DMS153 (cell line): ENCODE measurements at regions not wholly inside any gene's neighbourhood (a gene's known extent, or its start where the extent isn't known, plus 50 kb on each side); places are given as distances from the start of the nearest gene placed in this dataset.
"Not testable (repeated sequence)": the region's sequence is repeated elsewhere in the genome, so short reads cannot be mapped to it uniquely, and the experiment has no call there.

ENCODE experiments used
- DNase-seq: peaks from one replicate; lab custom pipeline; 2025; lab: John Stamatoyannopoulos, UW

GRCh38 chr3:94607778-94608177 is 544.9 kb downstream of the NSUN3 start:
- no peak for DNase-seq

GRCh38 chr3:94609908-94610307 is 547.0 kb downstream of the NSUN3 start:
- DNase-seq: no peak

GRCh38 chr3:94611596-94611995 is 548.7 kb downstream of the NSUN3 start:
- DNase-seq: no peak

GRCh38 chr3:94612631-94613030 is 549.8 kb downstream of the NSUN3 start:
- no peak for DNase-seq

- no peak for DNase-seq
Measured at GRCh38 chr3:94614192-94614591, 551.3 kb downstream of the NSUN3 start.

GRCh38 chr3:94615275-94616065 is 552.6 kb downstream of the NSUN3 start:
- no peak for DNase-seq

GRCh38 chr3:94616833-94617232 is 554.0 kb downstream of the NSUN3 start:
- DNase-seq: no peak

DNA sequence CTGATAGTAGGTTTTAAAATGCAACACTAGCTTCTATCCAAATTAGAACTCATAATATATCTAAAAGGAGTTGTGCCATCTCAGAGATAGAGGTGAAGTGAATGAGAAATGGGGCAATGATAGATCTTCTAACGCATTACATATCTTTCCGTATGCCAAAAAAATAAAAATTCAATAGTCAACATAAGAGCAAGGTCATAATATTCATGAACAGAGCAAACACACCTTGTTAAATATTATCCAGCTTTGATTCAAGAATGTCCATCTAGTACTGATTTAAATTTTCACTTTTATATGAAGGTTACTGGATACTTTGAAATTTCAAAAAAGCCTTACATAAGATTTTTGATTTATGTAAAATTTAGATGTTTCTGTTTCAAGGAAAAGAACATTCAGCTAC is 554.5 kb downstream of the NSUN3 start:
- DNase-seq: no peak

GRCh38 chr3:94619643-94620042 is 556.8 kb downstream of the NSUN3 start:
- DNase-seq: no peak

- DNase-seq: no peak
Measured at GRCh38 chr3:94626573-94626972, 563.7 kb downstream of the NSUN3 start.

DNA sequence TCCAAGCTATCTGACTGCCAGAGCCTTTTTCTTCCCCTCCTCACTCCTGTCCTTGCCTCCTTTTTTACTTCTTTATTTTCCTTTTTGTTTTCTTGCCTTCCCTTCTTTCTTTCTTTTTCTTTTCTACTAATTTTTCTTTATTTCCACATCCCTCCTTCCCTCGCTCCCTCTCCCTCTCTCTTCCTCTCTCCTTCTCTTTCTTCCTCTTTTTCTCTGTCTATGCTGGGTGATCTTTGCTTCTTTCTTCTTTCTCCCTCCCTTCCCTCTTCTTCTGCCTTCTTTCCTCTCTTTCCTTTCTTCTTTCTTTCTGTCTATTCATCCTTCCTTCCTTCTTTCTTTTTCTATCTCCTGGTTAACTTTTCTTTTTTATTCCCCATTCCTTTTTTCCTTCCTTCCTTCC is 564.8 kb downstream of the NSUN3 start:
- DNase-seq: no peak

DNA sequence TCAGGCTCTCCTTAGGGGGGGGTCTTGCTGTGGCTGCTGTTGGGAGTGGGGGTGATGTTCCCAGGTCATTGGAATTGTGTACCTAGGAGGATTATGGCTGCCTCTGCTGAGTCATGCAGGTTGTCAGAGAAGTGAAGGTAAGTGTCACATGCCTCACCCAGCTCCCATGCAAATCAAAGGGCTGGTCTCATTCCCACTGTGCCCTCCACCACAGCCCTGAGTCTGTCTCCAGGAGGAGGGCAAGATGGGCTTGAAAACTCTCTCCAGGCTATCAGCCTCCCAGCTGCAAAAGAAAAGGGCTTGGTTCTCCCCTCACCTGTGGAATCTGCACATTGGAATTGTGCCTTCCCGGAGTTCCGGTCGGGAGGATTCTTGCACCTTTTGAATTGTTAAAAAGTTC is 580.5 kb downstream of the NSUN3 start:
- no peak for DNase-seq

DNA sequence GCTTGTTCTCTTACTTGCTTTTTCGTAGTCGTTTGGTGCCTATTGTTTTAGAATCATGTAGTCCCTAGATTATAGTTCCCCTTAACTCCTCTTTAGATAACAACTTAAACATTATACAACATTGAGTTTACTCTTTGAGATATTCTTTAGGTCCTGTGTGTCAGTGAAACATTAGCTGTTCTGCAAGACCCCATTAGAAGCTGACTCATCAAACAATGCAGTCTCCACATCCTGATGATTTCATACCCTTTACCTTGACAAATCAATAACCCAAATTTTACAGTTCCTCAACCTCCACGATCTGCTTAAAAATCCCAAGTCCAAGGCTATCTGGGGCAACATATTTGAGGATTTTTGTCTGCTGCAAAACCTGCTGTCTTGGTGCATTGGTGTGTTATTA is 582.9 kb downstream of the NSUN3 start:
- no peak for DNase-seq

DNA sequence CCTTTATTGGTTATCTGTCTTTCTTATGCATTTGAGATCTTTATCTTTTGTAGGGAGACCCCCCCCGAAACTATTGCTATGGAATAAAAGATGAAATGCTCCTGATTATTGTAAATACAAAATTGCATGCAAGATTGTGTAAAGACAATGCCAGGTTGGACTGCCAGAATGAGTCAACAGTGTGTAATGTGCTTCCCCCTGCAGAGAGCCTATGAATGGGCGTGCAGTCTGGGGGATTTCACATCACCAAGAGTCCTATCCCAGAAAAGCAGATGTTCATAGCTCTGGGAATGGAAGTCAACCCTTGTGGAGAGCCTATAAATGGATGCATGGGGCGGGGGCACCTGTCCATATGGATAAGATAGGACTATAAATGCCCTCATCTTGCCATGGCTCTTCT is 584.3 kb downstream of the NSUN3 start:
- DNase-seq: no peak

DNA sequence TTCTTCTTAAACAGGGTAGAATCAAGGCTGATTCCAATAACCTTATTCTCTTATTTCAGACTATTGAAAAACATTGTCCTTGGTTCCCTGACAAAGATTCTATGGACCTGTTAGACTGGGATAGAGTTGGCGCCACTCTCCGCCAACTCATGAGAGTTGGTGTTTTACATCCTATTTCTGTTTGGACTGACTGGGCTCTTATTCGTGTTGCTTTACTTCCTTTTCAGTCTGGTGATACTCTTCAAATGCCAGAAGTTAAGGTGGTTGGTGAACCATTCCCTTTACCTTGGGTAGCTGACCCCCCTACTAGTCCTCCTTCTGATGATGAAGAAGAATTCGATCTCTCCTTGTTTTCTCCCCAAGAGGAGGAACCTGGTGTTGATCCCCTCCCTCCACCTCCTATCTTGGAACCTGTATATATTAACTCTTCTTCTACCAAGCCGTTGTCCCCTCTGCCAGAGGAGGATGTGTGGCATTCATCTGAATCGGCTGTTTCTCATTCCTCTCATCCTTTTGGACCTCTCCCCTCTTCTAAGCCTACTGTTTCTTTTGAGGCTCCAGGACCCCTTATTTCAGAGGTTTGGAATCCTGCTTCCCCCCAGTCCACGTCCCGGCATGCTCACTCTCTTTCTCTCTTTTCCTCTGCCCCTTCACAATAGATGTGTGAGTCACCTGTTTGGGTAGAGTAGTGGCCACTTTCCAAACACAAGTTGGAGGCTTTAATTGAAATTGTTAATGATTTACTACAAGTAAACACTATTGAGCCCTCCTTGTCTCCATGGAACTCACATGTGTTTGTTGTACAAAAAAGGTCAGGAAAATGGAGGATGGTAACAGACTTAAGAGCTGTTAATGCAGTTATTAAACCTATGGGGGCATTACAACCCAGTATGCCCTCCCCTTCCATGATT is 585.7 kb downstream of the NSUN3 start:
- DNase-seq: not testable (repeated sequence)

DNA sequence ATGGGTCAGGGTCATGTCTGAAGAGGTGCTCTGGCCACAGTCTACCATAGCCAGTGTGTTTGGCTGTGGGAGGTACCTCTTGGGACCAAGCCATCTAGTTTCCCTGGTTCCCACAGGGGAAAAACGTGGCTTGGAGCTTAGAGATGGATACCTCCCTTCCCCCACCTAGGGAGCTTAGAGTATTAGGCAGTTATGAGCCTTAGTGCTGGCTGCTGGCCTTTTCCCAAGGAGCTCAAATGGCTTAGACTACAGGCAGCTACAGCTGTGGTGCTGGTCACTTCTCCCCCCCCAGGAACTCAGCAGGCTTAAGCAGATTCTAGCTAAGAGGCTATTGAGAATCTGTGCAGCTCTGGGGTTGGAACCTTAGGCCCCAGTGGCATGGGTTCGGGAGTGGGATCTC is 591.2 kb downstream of the NSUN3 start:
- DNase-seq: no peak

DNA sequence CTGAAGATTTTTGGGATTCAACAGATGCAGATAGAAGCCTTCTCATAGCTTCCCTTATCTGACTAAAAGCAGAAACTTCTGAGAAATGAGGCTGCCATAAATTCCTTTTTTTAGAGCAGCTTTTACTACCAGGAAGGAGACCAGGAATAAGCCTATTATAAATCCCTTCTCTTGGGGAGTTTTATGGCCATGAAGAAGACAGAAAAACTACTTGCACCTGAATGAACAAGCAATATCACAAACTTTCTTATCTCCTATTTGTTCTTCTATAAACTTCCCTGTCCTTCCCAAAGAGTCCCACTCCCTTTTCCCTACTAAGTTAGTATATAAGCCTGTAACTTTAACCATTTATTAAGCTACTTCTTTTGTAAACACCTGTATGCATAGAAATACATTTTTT is 603.1 kb downstream of the NSUN3 start:
- DNase-seq: no peak

DNA sequence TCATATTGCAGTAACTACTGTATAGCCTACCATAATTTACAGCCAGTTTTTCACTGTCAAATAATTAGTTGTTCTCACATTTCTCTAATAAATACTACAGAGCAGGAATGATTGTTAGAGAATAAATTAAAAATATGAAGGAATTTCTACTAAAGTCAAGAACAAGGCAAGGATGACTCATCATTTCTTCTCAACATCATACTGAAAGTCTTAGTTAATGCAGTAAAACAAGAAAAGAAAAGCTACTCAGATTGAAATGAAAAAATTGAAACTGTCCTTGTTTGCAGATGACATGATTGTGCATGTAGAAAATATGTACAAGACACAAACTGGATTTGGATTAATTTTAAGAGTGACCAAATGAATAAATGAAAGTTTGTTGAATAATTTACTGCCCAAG is 608.2 kb downstream of the NSUN3 start:
- no peak for DNase-seq

GRCh38 chr3:94673876-94674275 is 611.0 kb downstream of the NSUN3 start:
- DNase-seq: no peak

- no peak for DNase-seq
Measured at GRCh38 chr3:94686208-94686607, 623.3 kb downstream of the NSUN3 start.

DNA sequence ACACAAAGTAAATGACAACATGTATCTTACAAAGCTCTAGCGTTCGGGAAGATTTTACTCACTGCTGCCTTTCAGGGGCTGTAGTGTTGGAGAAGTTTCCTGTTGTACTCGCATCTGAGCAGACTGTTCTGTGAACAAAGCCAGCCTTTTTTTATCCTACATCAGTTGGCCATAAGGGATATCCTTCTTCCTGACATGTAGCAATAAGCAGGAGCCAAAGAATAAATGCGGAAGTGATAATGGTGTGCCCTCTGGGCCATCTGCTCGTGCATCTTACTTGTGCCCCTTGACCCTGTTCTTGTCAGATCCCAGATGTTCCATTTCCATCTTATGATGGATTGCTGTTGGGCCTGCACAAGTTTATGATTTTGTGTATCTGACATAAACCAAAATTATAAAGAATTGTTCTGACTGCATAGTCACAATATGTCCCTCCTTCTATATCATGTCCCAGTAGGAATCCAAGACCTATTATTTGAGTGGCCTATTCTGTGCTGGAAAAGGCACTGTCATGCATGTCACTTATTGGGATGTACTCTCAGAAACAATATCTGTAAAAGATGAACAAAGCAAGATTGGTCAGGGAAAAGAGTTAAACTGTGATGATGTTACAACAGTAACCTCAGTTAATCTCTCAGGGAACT is 631.3 kb downstream of the NSUN3 start:
- no peak for DNase-seq

DNA sequence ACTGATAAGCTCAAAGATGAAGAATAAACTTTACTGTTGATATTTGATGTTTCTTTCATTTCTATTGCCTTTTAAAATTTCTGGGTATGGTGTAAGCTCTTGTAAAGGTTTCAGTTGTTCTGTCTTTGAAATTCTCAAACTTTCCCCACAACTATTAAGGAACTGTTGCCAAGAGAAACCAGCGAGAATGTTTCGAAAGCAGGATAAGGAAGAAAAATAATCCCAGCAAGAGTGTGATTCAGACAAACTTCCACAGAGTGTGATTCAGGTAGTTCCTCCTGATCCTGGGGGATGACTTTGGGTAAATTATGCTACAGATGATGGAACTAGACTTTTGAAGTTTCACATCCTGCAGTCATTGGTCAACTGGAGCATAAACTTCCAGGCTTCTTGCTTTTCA is 632.0 kb downstream of the NSUN3 start:
- DNase-seq: no peak

DNA sequence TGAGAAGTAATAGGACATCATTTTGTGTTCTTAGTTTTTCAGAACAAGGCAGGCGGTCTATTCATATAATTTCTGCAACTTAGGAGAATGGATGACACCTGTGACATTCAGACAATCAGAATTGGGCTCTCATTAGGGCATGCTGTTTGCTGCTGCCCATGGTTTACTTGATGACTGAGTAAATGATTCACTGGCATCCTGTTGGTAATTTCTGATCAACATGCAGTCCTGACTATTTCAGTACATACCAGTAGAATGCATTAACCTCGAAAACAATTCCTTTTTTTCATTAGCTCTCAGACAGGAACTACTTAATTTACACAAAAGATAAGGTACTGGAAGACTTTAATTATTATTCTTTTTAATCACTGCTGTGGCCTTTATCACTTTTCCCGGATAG is 641.6 kb downstream of the NSUN3 start:
- DNase-seq: no peak
